Pulmonary artery endothelial cell (primary cell): ENCODE measurements at regions not wholly inside any gene's neighbourhood (a gene's known extent, or its start where the extent isn't known, plus 50 kb on each side); places are given as distances from the start of the nearest gene placed in this dataset.

Experiments used
- DNase-seq: peaks from one replicate; pipeline ENCODE4 v3.0.0-alpha.2; 2011; ENCODE audit warnings: low read depth, low spot score

DNA sequence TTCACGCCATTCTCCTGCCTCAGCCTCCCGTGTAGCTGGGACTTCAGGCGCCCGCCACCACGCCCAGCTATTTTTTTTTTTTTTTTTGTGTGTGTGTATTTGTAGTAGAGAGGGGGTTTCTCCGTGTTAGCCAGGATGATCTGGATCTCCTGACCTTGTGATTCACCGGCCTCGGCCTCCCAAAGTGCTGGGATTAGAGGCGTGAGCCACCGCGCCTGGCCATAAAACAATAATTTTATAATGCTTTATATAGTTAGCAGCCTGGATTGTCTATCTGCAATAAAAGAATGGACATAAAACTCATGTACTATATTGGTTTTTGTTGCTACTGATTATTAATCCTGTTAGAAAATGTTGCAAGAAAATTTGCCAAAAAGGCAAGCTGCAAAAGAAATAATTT lies 195.9 kb upstream of the BANK1 start:
- DNase-seq = no peak

DNA sequence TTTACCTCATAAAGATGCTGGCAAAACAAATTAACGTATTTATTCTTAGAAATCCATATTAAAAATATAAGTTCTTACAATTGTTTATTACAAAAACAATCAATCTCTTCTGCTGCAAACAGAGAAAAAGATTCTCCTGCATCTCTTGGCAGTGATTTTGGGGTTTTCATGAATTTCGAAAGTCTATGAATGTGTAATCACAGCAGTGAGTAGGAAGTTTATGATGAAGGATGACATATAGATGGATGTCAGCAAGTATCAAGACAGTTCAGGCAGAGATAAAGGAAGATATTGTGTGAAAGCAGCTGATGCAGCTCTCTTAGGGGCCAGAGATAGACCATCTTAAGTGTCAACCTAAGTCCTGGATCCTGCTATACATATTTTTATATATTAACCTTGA lies 196.9 kb upstream of the BANK1 start:
- no peak for DNase-seq

GRCh38 chr4:101584306-101584705 lies 206.2 kb upstream of the BANK1 start:
- DNase-seq = no peak

GRCh38 chr4:101563126-101563525 lies 215.8 kb upstream of the PPP3CA start:
- no peak for DNase-seq

GRCh38 chr4:101556842-101557241 lies 209.5 kb upstream of the PPP3CA start:
- no peak for DNase-seq

DNA sequence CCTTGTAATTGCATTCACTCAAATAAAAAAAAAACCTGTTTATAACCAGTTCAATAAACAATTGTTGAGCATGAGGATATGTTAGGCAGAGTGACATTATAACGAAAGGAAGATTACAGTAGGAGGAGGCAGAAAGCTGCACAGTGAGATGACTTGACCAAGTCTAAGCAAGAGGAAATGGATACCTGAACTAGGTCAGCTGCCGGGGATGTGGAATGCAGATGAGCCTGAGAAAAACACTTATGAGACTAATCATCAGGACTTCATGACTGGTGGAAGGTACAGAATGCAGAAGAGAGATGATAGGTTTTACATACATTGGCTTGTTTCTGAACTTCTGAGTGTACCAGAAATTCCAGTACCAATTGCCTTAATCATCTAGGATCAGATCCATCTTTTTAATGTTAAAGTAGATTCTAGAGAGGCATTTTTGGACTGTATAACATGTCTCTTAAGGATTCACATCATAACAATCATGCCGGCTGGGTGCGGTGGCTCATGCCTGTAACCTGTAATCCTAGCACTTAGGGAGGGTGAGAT lies 208.1 kb upstream of the PPP3CA start:
- no peak for DNase-seq

DNA sequence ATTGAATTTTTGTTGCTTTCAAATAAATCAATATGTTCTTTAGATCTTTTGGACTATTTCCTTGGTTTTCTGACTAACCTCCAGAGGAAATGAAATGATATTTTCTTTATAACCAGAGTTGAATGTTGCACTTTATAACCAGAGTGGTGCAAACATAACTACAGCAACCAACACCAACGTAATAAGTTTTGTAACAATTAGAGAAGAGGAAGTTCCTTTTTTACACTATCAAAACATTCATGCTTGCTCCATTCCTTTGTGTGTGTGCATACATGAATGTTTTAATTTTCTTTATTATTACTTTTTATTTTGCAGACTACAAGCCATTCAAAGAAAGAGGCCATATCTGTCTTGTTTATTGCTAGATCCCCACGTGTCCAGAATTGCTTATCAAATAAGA lies 193.0 kb upstream of the PPP3CA start:
- DNase-seq = no peak

- no peak for DNase-seq
Observed at GRCh38 chr4:101528526-101528925, 181.2 kb upstream of the PPP3CA start.

DNA sequence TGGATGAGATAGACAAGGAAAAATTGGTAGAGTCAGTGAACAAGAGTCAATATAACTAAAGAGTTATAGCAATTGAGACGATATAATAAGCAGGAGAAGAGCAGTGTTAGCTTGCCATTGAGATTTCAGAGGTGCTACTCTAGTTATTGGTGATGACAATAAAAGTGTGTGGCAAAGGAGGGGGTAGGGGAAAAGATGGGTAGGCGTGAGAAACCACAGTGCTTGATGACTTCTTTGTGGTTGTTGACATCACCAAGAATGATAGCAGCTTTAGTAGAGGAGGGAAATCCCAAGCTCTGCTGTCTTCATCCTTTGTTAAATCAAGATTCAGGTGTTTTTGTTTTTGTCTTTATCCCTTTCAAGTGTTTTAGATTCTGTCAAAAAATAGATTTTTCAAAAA lies 179.9 kb upstream of the PPP3CA start:
- DNase-seq = no peak

GRCh38 chr4:101515566-101515965 lies 168.2 kb upstream of the PPP3CA start:
- no peak for DNase-seq

DNA sequence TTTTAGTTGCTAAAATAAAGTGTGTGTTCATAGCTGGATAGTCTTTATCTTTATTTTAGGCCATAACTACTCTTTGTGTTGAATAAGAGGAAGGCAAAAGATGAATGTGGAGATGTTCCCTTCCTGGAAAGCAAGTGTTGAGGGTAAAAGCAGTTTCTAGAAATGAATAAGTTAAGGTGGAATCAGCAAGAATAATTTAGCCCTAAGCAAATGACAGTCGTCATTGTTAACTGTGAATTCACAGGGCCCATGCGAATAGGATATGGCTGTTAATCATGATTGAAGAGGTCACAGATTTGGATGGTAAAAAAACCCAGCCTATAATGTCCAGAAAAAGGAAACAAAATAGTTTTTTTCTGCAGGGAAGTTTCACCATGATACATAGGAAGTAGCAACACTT lies 167.8 kb upstream of the PPP3CA start:
- no peak for DNase-seq

- DNase-seq = no peak
Observed at GRCh38 chr4:101512416-101512815, 165.1 kb upstream of the PPP3CA start.

- DNase-seq = no peak
Observed at GRCh38 chr4:101501421-101501820, 154.1 kb upstream of the PPP3CA start.

- DNase-seq = no peak
Observed at GRCh38 chr4:101500742-101501141, 153.4 kb upstream of the PPP3CA start.

- no peak for DNase-seq
Observed at GRCh38 chr4:101475246-101475645, 127.9 kb upstream of the PPP3CA start.

DNA sequence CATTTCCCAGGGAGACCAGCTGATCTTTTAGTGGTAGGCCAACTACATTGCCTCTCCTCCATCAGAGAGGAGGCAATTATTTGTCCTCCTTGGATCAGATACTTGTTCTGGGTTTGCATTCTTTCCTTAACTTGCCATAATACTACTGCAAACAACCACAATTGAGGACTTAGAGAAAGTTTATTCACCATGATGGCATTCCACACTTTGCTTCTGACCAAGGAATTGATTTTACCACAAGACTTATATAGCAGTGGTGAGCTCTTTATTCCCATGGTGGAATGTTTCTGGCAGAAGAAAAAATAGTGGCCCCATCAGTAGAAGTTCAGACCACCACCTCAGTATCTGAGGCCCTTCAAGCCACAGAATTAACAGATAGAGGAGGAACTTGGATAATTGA lies 123.9 kb upstream of the PPP3CA start:
- no peak for DNase-seq

DNA sequence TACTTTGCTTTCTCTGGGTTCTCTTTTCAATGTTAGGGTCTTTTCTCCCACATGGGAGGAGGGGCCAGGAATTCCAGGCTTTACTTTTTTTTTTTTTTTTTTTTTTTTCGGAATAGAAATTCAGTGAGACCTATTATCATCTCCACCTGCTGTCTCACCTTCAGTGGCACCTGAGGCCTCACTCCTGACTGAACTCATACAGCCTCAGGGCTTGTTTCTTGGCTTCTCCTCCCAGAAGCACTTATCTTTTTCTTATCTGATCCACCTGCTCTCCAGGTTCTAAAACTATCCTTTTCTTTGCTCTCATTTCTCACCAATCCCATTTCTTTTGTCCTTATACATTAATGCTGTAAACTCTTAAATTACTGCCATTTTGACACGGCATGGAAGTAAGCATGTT lies 117.3 kb upstream of the PPP3CA start:
- no peak for DNase-seq

DNA sequence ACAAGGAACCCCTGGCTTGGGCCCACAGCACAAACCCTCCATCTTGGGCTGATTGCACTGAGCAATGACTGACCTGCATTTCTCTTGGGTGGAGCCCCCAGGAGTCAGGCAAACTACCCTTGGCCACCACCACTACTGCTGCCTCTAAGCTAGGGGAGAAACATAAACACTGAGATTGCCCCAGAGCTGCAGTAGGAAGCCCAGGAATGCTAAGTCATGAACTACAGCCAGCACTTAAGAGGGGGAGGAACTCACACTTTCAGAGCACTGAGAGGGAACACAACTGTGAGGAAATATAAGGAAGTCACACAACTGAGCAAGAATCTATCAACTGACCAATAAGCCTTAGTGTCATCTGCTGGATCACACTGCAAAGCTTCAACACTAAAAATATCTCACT lies 111.6 kb upstream of the PPP3CA start:
- no peak for DNase-seq

DNA sequence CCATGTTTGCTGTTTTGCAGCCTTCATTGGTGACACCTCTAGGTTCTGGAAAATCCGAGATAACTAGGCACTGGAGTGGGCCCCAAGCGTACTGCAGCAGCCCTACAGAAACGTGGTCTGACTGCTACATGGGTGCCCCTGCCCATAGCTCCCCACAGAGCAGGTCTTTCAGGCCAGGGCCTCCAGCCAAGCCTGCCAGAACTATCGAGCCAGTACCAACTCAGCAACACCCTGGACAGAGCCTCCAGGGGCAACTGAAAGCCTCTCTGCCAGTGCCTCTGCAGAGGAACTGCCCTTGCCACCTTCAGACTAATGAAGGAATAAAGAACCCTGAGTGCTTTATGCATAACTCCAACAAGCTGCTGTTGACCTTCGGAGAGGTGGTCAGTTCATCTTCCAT lies 111.1 kb upstream of the PPP3CA start:
- no peak for DNase-seq

GRCh38 chr4:101451086-101451485 lies 103.8 kb upstream of the PPP3CA start:
- no peak for DNase-seq

GRCh38 chr4:101441446-101441845 lies 94.1 kb upstream of the PPP3CA start:
- DNase-seq = no peak

DNA sequence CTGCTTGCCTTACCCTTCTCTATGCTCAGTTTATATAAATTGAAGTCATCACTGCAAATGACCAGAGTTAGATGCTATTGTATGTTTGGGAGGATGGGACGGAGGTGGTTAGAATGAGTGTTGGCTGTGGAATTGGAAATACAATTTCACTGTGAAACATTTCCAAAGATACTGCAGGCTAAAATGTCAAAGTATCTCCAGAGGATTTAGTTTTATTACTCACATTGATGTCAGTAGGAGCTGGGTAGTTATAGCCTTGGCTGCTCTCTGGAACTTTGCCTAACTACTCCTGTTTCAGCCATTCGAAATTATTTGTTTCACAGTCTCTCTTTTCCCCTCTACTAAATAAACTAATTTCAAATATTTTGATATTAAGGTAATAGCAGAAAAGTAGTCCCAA lies 92.6 kb upstream of the PPP3CA start:
- no peak for DNase-seq

- DNase-seq = no peak
Observed at GRCh38 chr4:101421386-101421785, 74.1 kb upstream of the PPP3CA start.

DNA sequence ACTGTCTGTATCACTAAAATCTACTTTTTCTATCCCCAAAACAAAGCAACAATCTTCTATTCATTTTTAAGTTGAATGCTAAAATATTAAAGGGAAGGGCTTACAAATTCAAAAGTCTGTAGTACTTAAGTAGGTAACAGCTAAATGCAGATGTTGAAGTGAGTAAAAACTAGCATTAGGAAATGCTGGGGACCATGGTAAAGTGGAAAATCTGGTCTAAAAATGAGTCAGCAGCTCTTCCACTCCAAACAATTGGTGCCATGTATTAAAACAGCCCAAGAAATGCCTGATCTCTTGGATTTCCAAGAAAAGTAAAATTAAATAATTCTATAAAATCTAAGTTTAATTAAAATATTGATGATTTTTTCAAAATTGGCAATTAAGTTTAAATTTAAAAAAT lies 73.3 kb upstream of the PPP3CA start:
- no peak for DNase-seq
